Lung (tissue), 11 donors: ENCODE measurements at regions not wholly inside any gene's neighbourhood (a gene's known extent, or its start where the extent isn't known, plus 50 kb on each side); places are given as distances from the start of the nearest gene placed in this dataset.

Source experiments
- ATAC-seq: fragments of 200-7000 bp; cut with Tn5 transposase; one replicate; pipeline ENCODE4 v1.9.1; 2020; ENCODE audit warnings: moderate number of reproducible peaks; ENCODE audit not compliant: insufficient read depth, low FRiP score
- DNase-seq, 3 donors: peaks; one replicate each; pipeline ENCODE4 v3.0.0-alpha.2; 2013 to 2017
- H3K27ac ChIP-seq, 2 donors: one replicate each; pipeline ENCODE4 v1.5.1; 2013; ENCODE audit warnings: mild to moderate bottlenecking in 2 of 2, moderate library complexity in 2 of 2, control low read depth in 1 of 2, inconsistent platforms in 1 of 2, low read depth in 1 of 2, low read length in 1 of 2
- H3K27me3 ChIP-seq, 3 donors: one replicate each; pipeline ENCODE4 v1.5.1; 2013; ENCODE audit warnings: low read length in 2 of 3; ENCODE audit not compliant: control insufficient read depth in 3 of 3, insufficient read depth in 3 of 3
- H3K36me3 ChIP-seq, 4 donors: one replicate each; pipeline ENCODE4 v1.5.1; 2013; ENCODE audit warnings: low read length in 4 of 4, mild to moderate bottlenecking in 1 of 4, moderate library complexity in 1 of 4; ENCODE audit not compliant: control insufficient read depth in 4 of 4, insufficient read depth in 4 of 4
- H3K4me1 ChIP-seq, 5 donors: one replicate each; pipeline ENCODE4 v1.5.1; 2013; ENCODE audit warnings: low read length in 5 of 5, mild to moderate bottlenecking in 2 of 5, moderate library complexity in 1 of 5; ENCODE audit not compliant: control insufficient read depth in 5 of 5, insufficient read depth in 5 of 5
- H3K4me3 ChIP-seq: one replicate; pipeline ENCODE4 v1.5.1; 2013; ENCODE audit warnings: mild to moderate bottlenecking, control low read depth, moderate library complexity
- H3K9ac ChIP-seq, 2 donors: one replicate each; pipeline ENCODE4 v1.5.1; 2013; ENCODE audit warnings: low read length in 2 of 2, control low read depth in 1 of 2; ENCODE audit not compliant: insufficient read depth in 1 of 2
- H3K9me3 ChIP-seq, 4 donors: one replicate each; pipeline ENCODE4 v1.5.1; 2013; ENCODE audit warnings: low read length in 3 of 4, mild to moderate bottlenecking in 1 of 4, moderate library complexity in 1 of 4; ENCODE audit not compliant: control insufficient read depth in 4 of 4, insufficient read depth in 3 of 4
- WGBS, 2 donors: extraction: QIAGEN DNeasy Blood & Tissue Kit; methylation state at CpG; one replicate each; pipeline ENCODE4 v1.1.7; 2013; 5-methylcytosine and 5-hydroxymethylcytosine counted together
- TF ChIP-seq, protein P1 (sequence below): IDR thresholded peaks from 2 replicates; pipeline ENCODE4 v1.5.1; 2012; ENCODE audit warnings: mild to moderate bottlenecking; ENCODE audit errors: control extremely low read depth, extremely low read depth
- donor health status: control.
- donor health status: control.
- donor health status: Bipolar disorder and iron deficiency.
- donor health status: healthy.
- donor health status: DM: yes; HTN: yes; CAD: no.

DNA sequence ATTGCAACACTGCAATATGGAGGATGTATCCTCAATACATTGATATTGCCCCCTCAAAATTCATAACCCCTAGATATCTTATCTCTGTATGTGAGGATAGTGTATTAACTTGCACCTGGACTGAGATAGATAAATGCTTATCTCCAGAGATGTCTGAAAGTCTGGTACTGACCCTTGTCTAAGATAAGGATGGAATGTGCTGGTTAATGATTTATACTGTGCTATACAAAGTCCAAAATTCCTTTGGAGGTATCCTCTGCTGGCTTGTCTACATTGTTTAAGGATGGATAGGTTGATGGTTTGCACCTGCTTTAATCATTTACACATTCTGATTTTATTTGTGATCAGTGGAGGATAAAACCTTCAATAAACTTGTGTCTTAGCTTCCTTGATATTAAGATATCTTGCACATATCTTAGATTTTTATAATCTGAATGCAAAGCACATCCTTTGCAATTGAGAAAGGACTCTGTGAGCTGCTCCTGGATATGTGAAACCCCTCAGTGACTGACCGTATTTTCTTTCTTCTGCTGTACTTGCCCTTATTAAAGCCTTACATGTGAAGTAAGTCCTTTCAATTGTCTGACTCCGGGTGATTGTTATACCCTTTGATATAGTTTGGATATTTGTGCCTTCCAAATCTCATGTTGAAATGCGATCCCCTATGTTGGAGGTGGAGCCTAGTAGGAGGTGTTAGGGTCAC is 430.3 kb upstream of the MAOA start:
- Histone ChIP-seq H3K9ac (no peak overlapping the region), H3K9me3 (no peaks in the 10 kb centered on the region), H3K4me3 (no peak overlapping the region), H3K4me1 (no peaks in the 10 kb centered on the region), H3K27ac (no peak overlapping the region), H3K36me3 (no peaks in the 10 kb centered on the region), H3K27me3 (peaks cover 0 to 7% (median 5%) of the 10 kb centered on the region in 3 donors)
- TF ChIP-seq, protein P1, sequence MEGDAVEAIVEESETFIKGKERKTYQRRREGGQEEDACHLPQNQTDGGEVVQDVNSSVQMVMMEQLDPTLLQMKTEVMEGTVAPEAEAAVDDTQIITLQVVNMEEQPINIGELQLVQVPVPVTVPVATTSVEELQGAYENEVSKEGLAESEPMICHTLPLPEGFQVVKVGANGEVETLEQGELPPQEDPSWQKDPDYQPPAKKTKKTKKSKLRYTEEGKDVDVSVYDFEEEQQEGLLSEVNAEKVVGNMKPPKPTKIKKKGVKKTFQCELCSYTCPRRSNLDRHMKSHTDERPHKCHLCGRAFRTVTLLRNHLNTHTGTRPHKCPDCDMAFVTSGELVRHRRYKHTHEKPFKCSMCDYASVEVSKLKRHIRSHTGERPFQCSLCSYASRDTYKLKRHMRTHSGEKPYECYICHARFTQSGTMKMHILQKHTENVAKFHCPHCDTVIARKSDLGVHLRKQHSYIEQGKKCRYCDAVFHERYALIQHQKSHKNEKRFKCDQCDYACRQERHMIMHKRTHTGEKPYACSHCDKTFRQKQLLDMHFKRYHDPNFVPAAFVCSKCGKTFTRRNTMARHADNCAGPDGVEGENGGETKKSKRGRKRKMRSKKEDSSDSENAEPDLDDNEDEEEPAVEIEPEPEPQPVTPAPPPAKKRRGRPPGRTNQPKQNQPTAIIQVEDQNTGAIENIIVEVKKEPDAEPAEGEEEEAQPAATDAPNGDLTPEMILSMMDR = no peak
- no peak for ATAC-seq
- 65 to 74% methylated on average over 3 of the region's 3 CpGs for WGBS, 2 donors
- no peak for DNase-seq

DNA sequence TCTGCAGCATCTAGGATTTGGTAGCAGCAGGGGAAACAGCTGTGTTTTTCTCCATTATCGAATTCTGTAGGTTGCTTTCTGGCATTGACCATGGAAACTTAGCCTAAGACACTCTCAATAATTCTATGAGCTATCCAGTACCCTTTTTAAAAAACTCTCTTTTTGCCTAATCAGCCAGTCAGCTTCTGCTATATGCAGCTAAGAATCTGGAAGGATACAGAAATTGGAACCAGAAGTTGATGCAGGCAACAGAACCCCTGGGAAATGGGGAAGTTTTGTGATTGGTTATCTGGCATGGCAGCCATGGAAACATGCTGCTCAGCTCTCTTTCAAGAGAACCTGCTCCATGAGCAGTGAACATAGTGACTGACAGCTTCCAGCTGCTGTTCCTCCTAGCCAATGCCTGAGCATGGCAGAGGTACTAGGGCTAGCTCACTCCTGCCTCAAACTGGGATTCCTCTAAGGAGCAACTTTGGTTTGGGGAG is 417.6 kb upstream of the MAOA start:
- H3K27ac ChIP-seq = no peak overlapping the region
- DNase-seq (peak in 2 of 3 donors; percentile 1 to 11), ATAC-seq (no peak)
- H3K9me3 ChIP-seq = no peaks in the 10 kb centered on the region
- TF ChIP-seq, protein P1 = no peak
- no peak overlapping the region for H3K4me3 ChIP-seq
- WGBS, 2 donors = 56 to 66% methylated on average over 1 of the region's 1 CpG
- no peak overlapping the region for H3K9ac ChIP-seq
- H3K27me3 ChIP-seq = peaks cover 2 to 12% (median 4%) of the 10 kb centered on the region in 3 donors
- no peaks in the 10 kb centered on the region for H3K36me3 ChIP-seq
- H3K4me1 ChIP-seq = no peaks in the 10 kb centered on the region

DNA sequence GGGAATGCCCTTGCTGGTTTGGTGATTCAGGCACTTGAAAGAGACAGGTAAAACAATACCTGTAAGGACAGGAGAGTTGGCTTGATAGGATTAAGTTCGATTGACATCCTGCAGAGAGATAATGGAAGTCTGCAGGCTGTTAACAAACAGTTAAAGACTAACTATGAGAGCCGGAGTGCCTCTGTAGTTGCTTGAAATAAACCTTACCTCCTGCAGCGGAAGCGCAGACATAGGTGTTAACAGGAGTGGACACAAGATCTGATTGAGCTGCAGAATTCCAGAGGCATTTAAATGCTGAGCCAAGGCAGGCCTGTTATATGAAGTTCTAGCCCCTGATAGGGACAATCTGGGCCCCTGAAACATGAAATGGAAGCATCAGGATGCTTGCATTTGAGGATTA is 416.7 kb upstream of the MAOA start:
- Histone ChIP-seq H3K27me3 (peaks cover 2 to 17% (median 4%) of the 10 kb centered on the region in 3 donors), H3K9ac (no peak overlapping the region), H3K36me3 (no peaks in the 10 kb centered on the region), H3K4me3 (no peak overlapping the region), H3K27ac (no peak overlapping the region), H3K4me1 (no peaks in the 10 kb centered on the region), H3K9me3 (no peaks in the 10 kb centered on the region)
- no peak for ATAC-seq
- TF ChIP-seq, protein P1 = no peak
- no peak for DNase-seq
- WGBS, 2 donors = 77 to 88% methylated on average over 4 of the region's 4 CpGs

DNA sequence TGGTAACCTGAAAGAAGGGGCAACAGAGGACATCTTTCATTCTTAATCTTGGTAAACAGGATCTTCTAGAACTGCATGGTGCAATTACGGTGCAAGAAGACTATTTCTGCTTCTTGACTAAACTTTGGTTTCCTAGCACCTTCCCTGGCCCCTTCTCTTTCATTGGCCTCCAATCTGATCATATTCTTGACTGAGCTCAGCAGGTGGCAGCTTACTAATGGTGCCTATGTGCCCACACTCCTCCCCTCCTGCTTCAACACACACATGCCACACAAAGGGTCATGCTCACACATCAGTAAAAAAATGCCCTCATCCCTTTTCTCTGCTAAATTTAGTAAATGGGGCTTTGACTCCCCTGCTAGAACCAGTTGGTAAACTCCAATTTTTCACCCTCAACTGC is 400.5 kb upstream of the MAOA start:
- Histone ChIP-seq H3K4me3 (no peak overlapping the region), H3K27me3 (peaks cover 0 to 11% (median 0%) of the 10 kb centered on the region in 3 donors), H3K36me3 (no peaks in the 10 kb centered on the region), H3K9ac (no peak overlapping the region), H3K4me1 (no peaks in the 10 kb centered on the region), H3K9me3 (peaks cover 0 to 8% (median 2%) of the 10 kb centered on the region in 4 donors), H3K27ac (no peak overlapping the region)
- ATAC-seq (no peak), DNase-seq (no peak)
- 83 to 88% methylated on average over 1 of the region's 1 CpG for WGBS, 2 donors
- TF ChIP-seq, protein P1 = no peak
